Gastrocnemius medialis (tissue), 4 donors: ENCODE measurements at regions not wholly inside any gene's neighbourhood (a gene's known extent, or its start where the extent isn't known, plus 50 kb on each side); places are given as distances from the start of the nearest gene placed in this dataset.

Experiments
- CTCF ChIP-seq, 5 experiments: fragments of 450-650 bp in 3 of 5; fragments of 200-600 bp in 2 of 5; sonication (generic) in 2 of 5; IDR thresholded peaks in 4 of 5; conservative IDR thresholded peaks in 1 of 5; 1 replicate in 4 of 5; 2 replicates in 1 of 5; pipeline ENCODE4 v1.5.1; 2016 to 2019; ENCODE audit warnings: antibody characterized with exemption in 5 of 5, mild to moderate bottlenecking in 3 of 5, moderate library complexity in 3 of 5
- POLR2A ChIP-seq, 2 donors: fragments of 450-650 bp; IDR thresholded peaks; one replicate each; pipeline ENCODE4 v1.6.1; 2017; ENCODE audit warnings: antibody characterized with exemption in 2 of 2, mild to moderate bottlenecking in 2 of 2, moderate library complexity in 2 of 2

GRCh38 chrX:124931241-124931640 is 388.4 kb upstream of the TEX13C start:
- no peak for TF ChIP-seq CTCF (IDR thresholded peaks at IDR 0.05 in 4 of 5, conservative IDR thresholded peaks at IDR 0.05 in 1 of 5)
- no peak for TF ChIP-seq POLR2A (IDR thresholded peaks at IDR 0.05)
